ENCODE measurements at regions not wholly inside any gene's neighbourhood (a gene's known extent, or its start where the extent isn't known, plus 50 kb on each side); places are given as distances from the start of the nearest gene placed in this dataset.
"Not testable (repeated sequence)": the region's sequence is repeated elsewhere in the genome, so short reads cannot be mapped to it uniquely, and the experiment has no call there.

DNA sequence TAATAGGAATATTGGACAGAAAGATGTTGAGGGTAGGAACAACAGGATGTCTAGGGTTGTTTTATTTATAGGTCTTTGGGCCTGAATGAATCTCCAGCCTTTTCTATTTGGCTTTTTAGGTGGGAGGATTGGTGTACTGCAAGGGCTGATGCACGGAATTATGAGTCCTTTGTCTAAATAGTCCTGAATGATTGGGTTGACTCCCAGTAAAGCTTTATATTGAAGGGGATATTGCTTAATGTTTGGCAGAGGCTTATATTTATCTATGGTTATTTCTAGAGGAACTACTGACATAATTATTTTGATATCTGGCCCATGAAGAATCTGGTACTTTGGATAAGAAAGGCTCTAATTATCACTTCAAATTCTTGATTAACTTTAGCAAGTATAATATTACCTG lies 253.6 kb upstream of the AVPR1A start:
- DNase-seq: no peak

DNA sequence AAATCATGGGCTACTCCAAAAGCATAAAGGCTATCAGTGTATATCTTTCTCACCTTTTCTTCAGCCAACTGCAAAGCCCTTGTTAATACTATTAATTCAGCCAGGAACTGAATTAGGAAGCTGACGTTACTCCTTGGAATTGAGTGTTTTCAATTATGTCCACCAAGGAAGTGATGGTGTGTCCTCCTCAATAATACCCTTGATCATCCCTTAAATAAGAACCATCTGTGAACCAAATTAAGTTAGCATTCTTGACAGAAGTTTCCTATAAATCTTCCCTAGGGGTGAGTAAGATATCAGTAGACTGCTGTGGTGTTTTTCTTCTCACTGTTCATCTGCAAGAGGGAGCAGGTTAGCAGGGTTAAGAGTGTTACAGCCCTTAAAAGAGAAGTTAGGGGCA lies 252.3 kb upstream of the AVPR1A start:
- DNase-seq: no peak

DNA sequence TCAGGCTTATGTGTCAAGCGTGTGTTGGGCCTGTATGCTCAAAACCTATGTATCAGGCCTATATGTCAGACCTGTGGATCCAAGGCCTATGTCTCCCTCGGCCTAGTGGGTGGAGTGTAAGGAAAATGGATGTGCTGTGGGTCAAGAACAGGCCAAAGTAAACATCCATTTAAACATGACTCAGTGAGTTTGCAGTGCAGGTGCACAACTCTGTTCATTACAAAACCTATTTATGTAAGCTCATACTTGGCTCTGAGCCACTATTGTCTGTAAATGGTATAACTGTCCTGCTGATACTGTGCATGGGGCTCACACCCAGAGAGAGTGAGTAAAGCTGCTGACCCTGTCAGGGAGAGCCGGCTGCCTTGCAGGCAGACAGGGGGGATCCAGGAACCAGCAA lies 249.7 kb upstream of the AVPR1A start:
- DNase-seq: no peak

DNA sequence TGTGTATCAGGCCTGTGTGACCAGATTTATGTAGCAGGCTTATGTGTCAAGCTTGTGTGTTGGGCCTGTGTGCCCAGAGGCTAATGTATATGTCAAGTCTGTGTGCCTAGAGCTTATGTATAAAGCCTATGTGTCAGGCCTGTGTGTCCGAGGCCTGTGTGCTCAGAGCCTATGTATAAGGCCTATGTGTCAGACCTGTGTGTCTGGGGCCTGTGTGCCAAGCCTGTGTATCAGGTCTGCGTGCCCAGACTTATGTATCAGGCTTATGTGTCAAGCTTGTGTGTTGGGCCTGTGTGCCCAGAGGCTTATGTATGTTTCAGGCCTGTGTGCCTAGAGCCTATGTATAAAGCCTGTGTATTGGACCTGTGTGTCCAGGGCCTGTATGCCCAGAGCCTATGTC lies 249.3 kb upstream of the AVPR1A start:
- no peak for DNase-seq

DNA sequence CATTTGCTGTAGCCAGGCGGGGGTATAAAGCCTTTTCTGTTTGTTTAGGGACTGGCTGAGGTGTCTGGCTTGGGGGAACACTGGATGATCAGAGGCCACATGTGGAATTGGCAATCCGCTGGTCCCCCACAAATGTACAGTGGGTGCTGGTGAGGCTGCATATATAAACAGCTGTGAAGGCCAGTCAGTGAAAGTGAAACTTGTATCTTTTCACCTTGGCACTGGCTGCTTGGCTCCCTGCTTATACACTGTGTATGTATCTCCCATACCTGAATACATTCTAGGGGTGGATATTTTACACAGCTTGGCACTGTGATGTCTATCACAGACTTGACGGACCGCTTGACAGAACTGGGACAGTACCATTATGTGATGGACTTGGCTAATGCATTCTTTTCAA lies 246.8 kb upstream of the AVPR1A start:
- no peak for DNase-seq

DNA sequence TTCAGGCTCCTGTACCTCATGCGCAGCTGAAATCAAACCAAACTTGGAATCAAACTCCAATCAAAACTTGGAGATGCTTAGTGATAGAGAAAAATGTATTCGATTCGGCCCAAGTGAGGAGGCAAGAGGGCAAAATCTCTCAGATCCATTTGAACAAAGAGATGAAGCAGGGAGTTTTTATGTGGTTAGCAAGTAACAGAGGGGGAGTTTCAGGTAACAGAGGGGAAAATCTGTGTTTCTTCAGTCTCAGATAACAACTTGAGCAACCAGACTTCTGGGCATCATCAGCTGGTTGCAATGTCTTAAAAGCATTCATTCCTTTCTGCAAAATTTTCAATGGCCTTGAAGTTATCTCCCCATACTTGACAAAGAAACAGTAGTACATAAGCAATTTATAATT lies 245.1 kb upstream of the AVPR1A start:
- DNase-seq: no peak

DNA sequence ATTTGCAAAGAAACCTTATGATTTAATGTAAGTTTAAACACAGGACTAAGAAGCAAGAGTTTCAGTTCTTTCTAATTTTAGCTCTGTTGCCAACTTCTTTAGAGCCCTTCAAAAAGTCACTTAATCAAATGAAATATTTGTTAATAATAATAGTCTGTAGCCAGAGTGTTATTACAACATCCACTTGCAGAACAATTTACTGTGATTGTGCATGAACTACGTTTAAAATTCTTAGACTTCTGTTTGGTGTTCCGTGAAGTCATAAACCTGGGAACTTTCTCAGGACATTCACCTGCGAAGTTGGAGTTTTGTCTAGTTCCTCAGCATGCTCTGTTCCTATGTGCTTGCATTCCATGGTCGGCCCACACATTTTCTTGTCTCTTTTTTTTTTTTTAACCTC lies 244.0 kb upstream of the AVPR1A start:
- no peak for DNase-seq

DNA sequence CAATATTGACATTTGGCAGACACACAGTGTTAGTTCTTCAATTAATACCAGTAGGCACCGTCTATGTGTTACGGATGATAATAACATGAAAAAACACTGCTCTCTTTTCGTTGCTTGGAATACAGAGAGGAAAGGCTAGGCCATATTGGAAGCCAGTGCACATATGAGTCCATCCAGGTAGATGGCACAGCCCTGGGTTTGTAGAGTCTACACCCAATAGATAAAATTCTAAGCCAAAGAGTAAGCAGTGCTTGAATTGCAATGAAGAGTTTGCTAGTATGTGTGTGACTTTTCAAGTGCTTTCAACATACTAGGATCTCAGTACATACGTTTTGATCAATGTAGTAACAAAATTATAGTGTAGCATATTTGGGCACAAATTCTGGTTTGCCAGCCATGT lies 243.3 kb upstream of the AVPR1A start:
- no peak for DNase-seq

DNA sequence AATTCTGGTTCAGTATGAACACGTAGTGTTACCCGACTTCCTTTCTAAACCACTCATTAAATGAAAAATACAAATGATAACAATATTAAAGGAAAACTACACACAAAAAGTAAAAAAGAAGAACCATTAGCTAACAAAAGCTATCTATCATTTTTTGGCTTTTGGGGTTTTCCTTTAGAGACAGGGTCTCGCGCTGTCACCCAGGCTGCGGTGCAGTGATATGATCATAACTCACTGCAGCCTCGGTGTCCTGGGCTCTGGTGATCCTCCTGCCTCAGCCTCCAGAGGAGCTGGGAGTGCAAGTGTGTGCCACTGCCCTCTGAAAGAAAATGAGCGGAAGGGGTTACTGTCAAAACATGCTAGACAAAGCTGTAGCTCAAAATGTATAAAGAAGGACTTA lies 238.2 kb upstream of the AVPR1A start:
- DNase-seq: no peak

DNA sequence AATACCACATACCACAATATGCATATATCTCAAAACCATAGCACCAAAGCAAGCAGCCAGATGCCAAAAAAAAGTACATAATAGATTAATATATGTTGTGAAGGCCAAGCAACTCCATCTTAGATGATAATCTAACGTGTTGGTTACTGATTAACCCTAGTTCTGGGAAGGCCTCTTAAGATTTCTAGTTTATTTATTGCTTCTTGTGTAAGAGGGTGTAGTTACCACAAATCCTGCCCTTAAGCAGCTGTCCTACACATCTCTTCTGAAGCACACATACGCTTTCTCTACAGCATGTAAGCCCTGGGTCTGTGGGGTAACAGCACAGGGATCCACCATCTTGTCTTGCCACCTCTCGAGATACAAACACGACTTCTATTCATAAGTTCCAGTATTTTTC lies 236.8 kb upstream of the AVPR1A start:
- no peak for DNase-seq

DNA sequence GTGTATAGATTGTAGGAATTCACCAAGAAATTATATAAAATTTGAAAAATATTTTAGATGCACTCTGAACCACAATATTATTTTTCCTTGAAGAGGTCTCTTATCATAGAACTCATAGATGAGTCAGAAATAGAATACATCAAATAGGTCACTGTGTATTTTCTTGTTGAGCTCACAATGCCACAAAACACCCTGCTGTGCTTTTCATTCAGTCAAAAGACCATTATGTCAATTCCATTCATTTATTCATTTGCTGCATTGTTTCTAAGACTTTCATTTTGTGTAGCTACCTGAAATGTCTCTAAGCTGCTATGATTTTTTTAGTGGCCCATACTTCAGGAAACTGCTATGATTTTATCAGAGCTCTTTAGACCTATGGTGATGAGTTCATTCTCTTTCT lies 231.9 kb upstream of the AVPR1A start:
- DNase-seq: no peak

DNA sequence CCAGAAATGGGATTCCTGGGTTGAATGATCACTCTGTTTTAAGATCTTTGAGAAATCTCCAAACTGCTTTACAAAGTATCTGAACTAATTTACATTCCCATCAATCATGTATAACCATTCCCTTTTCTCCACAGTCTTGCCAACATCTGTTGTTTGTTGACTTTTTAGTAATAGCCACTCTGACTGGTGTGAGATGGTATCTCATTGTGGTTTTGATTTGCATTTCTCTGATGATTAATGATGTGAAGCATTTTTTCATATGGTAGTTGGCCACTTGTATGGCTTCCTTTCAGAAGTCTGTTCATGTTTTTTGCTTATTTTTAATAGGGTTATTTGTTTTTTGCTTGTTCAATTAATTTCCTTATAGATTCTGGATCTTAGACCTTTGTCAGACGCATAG lies 211.8 kb upstream of the AVPR1A start:
- no peak for DNase-seq

DNA sequence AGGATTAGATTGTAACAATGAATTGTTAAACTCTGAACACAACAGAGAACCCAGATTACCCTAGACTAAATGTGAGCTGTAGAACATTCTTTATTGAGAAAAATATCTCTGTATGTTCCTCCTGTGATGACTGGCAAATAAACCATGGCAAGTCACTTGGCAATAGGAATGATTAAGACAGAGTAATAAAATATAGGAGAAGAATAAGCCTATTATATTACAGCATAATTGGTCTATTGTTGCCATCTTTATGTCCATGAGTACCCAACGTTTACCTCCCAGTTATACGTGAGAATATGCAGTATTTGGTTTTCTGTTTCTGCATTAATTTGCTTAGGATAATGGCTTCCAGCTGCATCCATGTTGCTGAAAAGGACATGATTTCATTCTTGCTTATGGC lies 211.2 kb upstream of the AVPR1A start:
- DNase-seq: no peak

DNA sequence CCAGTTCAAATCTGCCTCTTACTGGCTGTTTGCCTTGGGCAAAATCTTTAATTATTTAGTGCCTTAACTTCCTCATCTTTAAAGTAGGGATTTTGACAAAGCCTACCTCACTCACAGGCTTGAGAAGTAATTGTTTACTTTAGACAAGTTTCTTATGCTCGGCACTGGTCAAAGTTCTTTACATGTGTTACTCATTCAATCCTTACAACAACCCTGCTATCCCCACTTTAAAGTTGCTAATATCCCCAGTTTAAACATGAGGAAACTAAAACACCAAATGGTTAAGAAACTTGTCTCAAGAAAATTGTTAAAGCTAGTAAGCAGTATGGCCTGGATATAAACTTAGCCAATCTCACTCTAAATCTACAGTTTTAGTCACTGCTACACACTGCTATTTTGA lies 204.0 kb upstream of the AVPR1A start:
- DNase-seq: no peak

DNA sequence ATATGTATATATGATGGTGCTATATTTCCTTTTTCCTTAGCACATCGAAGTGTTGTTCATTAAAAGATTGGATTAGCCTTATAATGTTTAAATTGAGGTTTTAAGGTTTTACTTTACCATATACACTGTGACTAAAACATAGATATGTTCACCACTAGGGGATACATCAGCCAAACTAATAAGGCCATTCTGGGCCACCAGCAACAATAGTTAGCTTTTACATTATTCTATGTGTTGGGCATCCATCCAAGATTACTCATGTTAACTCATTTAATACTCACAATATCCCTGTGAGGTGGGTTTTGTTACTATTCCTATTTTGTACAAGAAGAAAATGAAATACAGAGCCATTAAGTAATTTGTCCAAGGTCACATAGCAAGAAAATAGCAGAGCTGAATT lies 202.6 kb upstream of the AVPR1A start:
- no peak for DNase-seq

DNA sequence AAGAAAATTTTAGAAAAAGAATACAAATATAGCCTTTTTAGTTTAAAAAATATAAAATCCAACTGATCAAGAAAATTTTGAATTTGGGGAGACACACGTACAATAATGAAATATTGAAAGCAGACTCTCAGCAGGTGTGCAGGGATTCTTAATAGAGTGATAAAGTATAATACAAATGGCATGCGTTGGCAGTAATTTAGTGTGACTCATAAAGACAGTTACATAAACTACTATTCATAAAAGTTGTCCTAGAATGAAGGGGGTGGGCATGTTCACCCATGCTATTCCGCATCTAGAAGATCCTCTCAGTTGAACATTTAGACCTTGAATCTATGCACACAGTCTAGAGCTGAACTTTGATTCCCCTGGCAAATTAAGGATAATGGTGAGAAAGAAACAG lies 200.4 kb upstream of the AVPR1A start:
- no peak for DNase-seq

DNA sequence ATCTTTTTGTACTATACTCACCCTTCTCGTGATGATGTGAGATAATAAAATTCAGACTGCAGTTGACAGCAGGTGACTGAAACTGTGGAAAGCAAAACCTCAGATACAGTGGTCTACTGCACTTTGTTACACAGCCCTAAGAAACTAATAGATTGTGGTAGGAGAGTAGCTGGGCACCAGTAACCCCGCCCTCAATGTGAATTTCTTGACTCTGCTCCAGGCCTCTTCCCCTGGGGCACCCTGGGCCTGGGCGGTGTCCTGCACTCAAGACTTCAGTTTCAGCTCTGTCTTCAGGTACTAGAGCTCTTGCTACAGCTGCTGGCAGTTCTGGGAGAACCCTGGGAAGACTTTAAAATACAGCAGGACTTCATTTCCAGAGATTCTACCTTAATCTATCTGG lies 197.6 kb upstream of the AVPR1A start:
- no peak for DNase-seq

DNA sequence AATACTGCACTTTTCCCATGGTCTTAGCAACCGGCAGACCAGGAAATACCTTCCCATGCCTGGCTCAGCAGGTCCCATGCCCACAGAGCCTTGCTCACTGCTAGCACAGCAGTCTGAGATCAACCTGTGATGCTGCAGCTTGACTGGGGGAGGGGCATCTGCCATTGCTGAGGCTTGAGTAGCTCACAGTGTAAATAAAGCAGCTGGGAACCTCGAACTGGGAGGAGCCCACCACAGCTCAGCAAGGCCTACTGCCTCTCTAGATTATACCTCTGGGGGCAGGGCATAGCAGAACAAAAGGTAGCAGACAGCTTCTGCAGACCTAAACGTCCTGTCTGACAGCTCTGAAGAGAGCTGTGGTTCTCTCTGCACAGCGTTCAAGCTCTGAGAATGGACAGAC lies 186.2 kb upstream of the AVPR1A start:
- not testable (repeated sequence) for DNase-seq

DNA sequence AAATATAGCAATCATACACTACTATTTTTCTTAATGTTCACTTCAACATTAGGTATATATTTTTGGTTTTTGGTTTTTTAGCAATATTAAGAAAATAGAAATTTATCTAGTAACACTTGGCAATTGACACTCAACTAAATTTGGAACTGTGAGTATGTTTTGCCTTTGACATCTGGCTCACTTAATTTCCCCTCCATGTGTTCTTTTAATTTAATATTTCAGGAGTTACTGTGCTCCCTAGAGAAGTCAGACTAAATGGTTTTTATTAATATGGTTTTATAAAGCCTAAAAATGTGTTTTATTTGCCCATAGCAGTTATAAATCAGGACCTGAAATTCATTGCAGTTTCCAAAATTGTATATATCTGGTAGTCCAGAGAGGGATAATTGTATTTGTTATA lies 175.3 kb upstream of the AVPR1A start:
- DNase-seq: no peak

DNA sequence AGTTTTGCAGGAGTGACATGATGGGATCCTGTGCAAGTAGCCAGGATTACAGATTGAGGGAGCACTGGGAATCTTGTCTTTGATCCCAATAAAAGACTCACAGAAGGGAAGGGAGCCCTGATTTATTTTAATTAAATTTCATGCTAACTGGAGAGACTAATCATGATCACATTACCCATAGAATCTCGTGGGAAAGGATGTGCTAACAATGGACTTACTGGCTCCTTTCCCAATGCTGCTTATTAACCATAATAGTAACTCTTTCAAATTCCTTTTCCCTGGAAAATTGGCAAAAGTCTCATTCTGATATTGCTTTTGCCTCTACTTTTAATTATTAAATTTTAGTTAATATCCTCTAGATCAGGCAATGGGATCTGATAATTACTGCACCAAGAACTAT lies 174.8 kb upstream of the AVPR1A start:
- DNase-seq: no peak

DNA sequence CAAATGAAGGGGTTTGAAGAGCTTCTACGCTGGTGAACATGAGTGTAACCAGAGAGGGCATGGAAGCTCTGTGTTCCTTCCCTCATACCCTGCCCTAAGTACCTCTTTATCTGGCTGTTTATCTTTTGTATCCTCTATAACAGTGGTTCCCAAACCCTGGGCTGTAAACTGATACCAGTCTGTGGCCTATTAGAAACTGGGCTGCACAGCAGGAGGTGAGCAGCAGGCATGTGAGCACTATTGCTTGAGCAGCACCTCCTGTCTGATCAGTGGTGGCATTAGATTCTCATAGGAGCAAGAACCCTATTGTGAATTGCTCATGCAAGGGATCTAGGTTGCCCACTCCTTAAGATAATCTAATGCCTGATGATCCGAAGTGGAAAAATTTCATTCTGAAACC lies 172.9 kb upstream of the AVPR1A start:
- no peak for DNase-seq

DNA sequence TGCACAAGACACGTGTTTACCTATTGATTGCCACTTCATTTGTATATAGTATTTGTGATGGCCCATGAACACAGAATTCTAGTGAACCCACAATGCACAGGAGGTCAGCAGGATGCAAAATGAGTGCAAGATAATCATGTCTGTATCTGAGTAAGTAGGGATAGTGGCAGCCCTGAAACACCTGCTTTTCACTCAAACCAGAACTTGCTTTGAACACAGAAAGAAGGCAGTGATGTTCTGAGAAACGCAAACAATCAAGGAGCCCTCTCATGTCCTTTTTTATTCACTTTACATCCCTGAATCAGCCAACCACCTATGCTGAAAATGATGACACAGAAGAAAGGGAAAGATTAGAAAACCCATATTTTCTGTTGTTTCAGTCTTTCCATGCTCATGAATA lies 170.4 kb upstream of the AVPR1A start:
- no peak for DNase-seq

DNA sequence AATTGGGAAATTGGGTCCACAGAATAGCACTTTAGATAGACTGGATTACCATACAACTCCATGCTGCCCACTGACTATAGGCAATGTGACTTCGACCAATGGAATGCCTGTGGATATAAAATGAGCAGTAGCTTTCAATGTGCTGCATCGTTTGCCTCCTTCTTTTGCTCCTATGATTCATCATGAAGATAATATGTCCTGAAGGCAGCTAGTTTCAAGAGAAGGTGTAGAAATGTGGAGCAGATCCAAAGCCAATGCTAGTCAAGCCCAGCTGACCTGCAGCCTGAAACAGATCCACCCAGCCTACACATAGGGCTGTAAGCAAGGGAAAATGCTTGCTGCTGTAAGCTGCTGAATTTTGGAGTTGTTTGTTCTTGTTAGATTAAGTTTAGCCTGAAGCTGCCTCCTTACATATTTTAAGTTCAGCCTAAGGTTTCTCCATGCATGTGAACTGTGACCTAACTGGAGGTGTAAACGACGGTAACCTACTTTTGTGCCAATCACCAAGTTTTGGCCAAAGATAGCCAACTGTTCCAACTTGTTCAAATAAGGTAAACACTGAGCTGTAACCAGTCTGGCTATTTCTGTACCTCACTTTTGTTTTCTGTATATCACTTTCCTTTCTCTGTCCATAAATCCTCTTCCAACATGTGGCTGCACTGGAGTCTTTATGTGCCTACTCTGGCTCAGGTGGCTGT lies 169.1 kb upstream of the AVPR1A start:
- DNase-seq: no peak

DNA sequence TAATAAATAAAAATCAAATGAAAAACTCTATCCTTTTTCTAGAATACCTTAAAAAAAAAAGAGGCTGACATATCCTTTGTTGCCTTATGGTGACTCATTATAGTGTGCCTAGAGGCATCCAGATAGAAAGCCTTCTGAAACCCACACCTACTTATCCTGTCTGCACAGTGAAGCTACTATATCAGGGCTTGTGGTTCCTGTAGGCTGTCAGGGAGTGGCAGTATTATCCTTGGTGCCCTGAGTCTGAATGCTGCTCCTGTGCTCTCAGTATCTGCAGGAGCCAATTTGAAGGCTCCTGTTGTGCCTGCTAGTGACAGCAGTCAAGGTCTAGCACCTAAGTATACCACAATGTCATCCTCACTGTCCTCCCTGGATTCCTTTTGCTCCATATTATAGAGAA lies 168.4 kb upstream of the AVPR1A start:
- no peak for DNase-seq

DNA sequence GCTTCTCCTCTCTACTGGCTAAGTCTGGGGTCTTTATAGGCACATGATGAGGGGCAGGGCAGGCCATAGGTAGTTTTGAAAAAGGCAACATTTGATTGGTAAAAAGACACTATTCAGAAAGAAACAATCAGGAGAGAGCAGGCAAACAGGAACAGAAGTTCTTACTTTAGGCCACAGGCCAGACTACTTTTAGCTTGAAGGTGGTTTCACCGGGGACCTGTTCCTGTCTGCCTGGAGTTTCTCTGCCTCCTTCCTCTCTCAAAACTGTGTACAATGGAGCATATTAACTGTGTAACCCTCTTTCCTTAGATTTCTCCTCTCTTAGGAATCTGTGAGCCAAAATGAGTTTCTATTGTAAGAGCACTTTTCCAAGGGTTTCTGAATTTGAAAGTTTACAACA lies 167.9 kb upstream of the AVPR1A start:
- no peak for DNase-seq

DNA sequence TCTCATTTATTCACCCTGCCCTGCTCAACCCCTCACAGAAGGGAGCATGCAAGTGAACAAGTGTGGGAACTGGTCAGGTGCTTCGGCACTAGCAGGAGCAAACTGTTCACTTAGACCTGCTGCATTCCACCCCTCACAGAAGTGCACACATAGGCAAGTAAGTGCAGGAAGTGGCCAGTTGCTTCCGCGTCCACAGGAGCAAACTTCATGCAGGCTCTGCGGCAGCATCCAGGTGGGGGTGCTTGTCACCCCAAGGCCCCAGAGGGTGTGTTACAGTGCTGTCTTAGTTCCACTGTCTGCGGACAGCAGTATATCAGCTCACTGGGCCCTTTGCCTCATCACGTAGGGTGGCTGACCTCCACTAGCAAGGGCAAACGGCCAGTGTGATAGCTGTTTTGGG lies 167.3 kb upstream of the AVPR1A start:
- DNase-seq: no peak
